Panc1 (cell line): ENCODE measurements at regions not wholly inside any gene's neighbourhood (a gene's known extent, or its start where the extent isn't known, plus 50 kb on each side); places are given as distances from the start of the nearest gene placed in this dataset.

ENCODE experiments used
- ATAC-seq: fragments of 200-7000 bp; cut with Tn5 transposase; 2 replicates; pipeline ENCODE4 v1.9.1; 2020; ENCODE audit warnings: mild to moderate bottlenecking, moderate library complexity
- BruUV-seq: library from RNA; stranded (reverse); fragments of 400-500 nt; replicated peaks from 2 replicates; lab custom pipeline; 2021; lab: Mats Ljungman, UMichigan
- CTCF ChIA-PET: fragments of 300-600 bp; sonication (Branson Sonifier 250); formaldehyde crosslinking; loops from one replicate; lab custom pipeline; 2022; ENCODE audit warnings: antibody characterized with exemption; lab: Charles Lee
- POLR2A ChIA-PET: fragments of 300-600 bp; sonication (Branson Sonifier 250); formaldehyde crosslinking; loops from one replicate; lab custom pipeline; 2022; ENCODE audit warnings: antibody characterized with exemption; lab: Charles Lee
- DNase-seq: peaks from one replicate; pipeline ENCODE4 v3.0.0-alpha.2; 2010; ENCODE audit warnings: low read depth, low spot score
- H3K27ac ChIP-seq: 2 replicates; pipeline ENCODE4 v1.5.1; 2011; ENCODE audit warnings: mild to moderate bottlenecking, low read length, inconsistent platforms
- H3K27me3 ChIP-seq: fragments of 200-500 bp; sonication (Bioruptor generic); 2 replicates; pipeline ENCODE4 v1.6.0; 2014; ENCODE audit warnings: low read length, inconsistent platforms; ENCODE audit not compliant: control insufficient read depth, insufficient read depth
- H3K36me3 ChIP-seq: fragments of 200-500 bp; sonication (Bioruptor generic); 2 replicates; pipeline ENCODE4 v1.5.1; 2014; ENCODE audit warnings: inconsistent platforms, mild to moderate bottlenecking, low read length, moderate library complexity; ENCODE audit not compliant: control insufficient read depth, insufficient read depth
- H3K4me1 ChIP-seq: 2 replicates; pipeline ENCODE4 v1.5.1; 2011; ENCODE audit warnings: inconsistent platforms, mild to moderate bottlenecking, low read length, moderate library complexity; ENCODE audit not compliant: control insufficient read depth, insufficient read depth
- H3K4me3 ChIP-seq, 2 experiments: 2 replicates each; pipeline ENCODE4 v1.5.1; 2011 to 2012; ENCODE audit warnings: low read depth in 2 of 2, low read length in 2 of 2, mild to moderate bottlenecking in 2 of 2, inconsistent platforms in 1 of 2, moderate library complexity in 1 of 2
- H3K9me3 ChIP-seq: fragments of 200-500 bp; sonication (Bioruptor generic); 2 replicates; pipeline ENCODE4 v1.5.1; 2014; ENCODE audit warnings: low read depth, mild to moderate bottlenecking, inconsistent platforms, low read length, moderate library complexity; ENCODE audit not compliant: control insufficient read depth, insufficient read depth
- POLR2AphosphoS5 ChIP-seq: IDR thresholded peaks from 2 replicates; pipeline ENCODE4 v1.6.1; 2012; ENCODE audit warnings: mild to moderate bottlenecking, low read depth, low read length, moderate library complexity
- REST ChIP-seq, 2 experiments: IDR thresholded peaks; 2 replicates each; pipeline ENCODE4 v1.6.1; 2011 to 2012; ENCODE audit warnings: low read depth in 2 of 2, control low read depth in 1 of 2, low read length in 1 of 2, mild to moderate bottlenecking in 1 of 2, moderate library complexity in 1 of 2; ENCODE audit not compliant: insufficient read depth in 1 of 2
- SIN3A ChIP-seq: IDR thresholded peaks from 2 replicates; pipeline ENCODE4 v1.6.1; 2012; ENCODE audit warnings: low read depth, mild to moderate bottlenecking, low read length, moderate library complexity, borderline replicate concordance; ENCODE audit not compliant: insufficient read depth
- TCF7L2 ChIP-seq: IDR thresholded peaks from 2 replicates; pipeline ENCODE4 v1.6.1; 2011; ENCODE audit warnings: mild to moderate bottlenecking, low read depth, low read length, inconsistent platforms
- in situ Hi-C: cut with HindIII; loops from 2 replicates; pipeline ENCODE4 v1.10.0; 2016; ENCODE audit warnings: low sequenced_read_pairs, low pct_unique_long_range_greater_than_20kb
- intact Hi-C: fragments of 100-400 bp; cut with micrococcal nuclease; formaldehyde crosslinking; loops from one replicate; pipeline ENCODE4 v1.10.0; 2022; ENCODE audit not compliant: unreplicated experiment
- TF ChIP-seq, protein P1 (sequence below): fragments of 450-650 bp; IDR thresholded peaks from 2 replicates; pipeline ENCODE4 v1.5.1; 2017; ENCODE audit warnings: mild to moderate bottlenecking

DNA sequence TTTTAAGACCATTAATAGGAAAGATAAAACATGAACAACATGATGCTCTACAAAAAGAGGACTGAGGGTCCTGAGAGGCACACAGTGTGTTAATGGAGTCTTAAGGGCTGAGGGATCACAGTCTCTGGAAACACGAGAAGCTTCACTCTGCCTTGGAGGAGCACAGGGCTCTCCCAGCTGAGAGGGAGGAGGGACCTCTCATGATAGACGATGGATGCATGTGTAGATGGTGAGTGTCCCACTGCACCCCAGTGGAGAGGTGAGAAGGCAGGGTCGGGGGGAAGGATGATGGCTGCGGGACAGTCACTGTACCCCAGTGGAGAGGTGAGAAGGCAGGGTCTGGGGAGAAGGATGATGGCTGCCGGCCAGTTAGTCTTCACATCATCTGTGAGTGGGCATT lies 613.4 kb downstream of the IRX1 start:
- Histone ChIP-seq H3K4me3 (no peak overlapping the region), H3K27ac (no peak overlapping the region), H3K27me3 (no peaks in the 10 kb centered on the region), H3K36me3 (no peaks in the 10 kb centered on the region), H3K9me3 (no peaks in the 10 kb centered on the region), H3K4me1 (no peaks in the 10 kb centered on the region)
- CTCF ChIA-PET: no interaction called here
- ATAC-seq: no peak
- POLR2A ChIA-PET: no interaction called here
- intact Hi-C loops (no loop called here), in situ Hi-C loops (no loop called here)
- no peak for DNase-seq
- TF ChIP-seq SIN3A (no peak), POLR2AphosphoS5 (no peak), TCF7L2 (no peak), REST (IDR thresholded peaks at IDR 0.05; ENCODE audit: insufficient read depth in 1 of 2, low read depth in 2 of 2, low read length in 1 of 2) (no peak)
- TF ChIP-seq, protein P1, sequence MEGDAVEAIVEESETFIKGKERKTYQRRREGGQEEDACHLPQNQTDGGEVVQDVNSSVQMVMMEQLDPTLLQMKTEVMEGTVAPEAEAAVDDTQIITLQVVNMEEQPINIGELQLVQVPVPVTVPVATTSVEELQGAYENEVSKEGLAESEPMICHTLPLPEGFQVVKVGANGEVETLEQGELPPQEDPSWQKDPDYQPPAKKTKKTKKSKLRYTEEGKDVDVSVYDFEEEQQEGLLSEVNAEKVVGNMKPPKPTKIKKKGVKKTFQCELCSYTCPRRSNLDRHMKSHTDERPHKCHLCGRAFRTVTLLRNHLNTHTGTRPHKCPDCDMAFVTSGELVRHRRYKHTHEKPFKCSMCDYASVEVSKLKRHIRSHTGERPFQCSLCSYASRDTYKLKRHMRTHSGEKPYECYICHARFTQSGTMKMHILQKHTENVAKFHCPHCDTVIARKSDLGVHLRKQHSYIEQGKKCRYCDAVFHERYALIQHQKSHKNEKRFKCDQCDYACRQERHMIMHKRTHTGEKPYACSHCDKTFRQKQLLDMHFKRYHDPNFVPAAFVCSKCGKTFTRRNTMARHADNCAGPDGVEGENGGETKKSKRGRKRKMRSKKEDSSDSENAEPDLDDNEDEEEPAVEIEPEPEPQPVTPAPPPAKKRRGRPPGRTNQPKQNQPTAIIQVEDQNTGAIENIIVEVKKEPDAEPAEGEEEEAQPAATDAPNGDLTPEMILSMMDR: no peak
- no TSS peak for BruUV-seq

- no peaks in the 10 kb centered on the region for H3K4me1 ChIP-seq
- no peaks in the 10 kb centered on the region for H3K27me3 ChIP-seq
- H3K36me3 ChIP-seq: no peaks in the 10 kb centered on the region
- no peak overlapping the region for H3K27ac ChIP-seq
- H3K9me3 ChIP-seq: no peaks in the 10 kb centered on the region
- no peak overlapping the region for H3K4me3 ChIP-seq
- no TSS peak for BruUV-seq
- in situ Hi-C loops (no loop called here), intact Hi-C loops (no loop called here)
- ATAC-seq (no peak), DNase-seq (no peak)
- CTCF ChIA-PET: no interaction called here
- POLR2A ChIA-PET: no interaction called here
- TF ChIP-seq TCF7L2: no peak
Observed at GRCh38 chr5:4212071-4212739, 616.6 kb downstream of the IRX1 start.

GRCh38 chr5:4212981-4213819 lies 617.6 kb downstream of the IRX1 start:
- no TSS peak for BruUV-seq
- DNase-seq (no peak), ATAC-seq (no peak)
- Histone ChIP-seq H3K27me3 (no peaks in the 10 kb centered on the region), H3K27ac (no peak overlapping the region), H3K4me1 (no peaks in the 10 kb centered on the region), H3K36me3 (no peaks in the 10 kb centered on the region), H3K9me3 (no peaks in the 10 kb centered on the region), H3K4me3 (no peak overlapping the region)
- ChIA-PET CTCF (no interaction called here), POLR2A (no interaction called here)
- in situ Hi-C loops (no loop called here), intact Hi-C loops (no loop called here)
- TF ChIP-seq, protein P1: no peak
- TF ChIP-seq TCF7L2 (no peak), POLR2AphosphoS5 (no peak), REST (IDR thresholded peaks at IDR 0.05; ENCODE audit: insufficient read depth in 1 of 2, low read depth in 2 of 2, low read length in 1 of 2) (no peak), SIN3A (no peak)
